ENCODE measurements at regions not wholly inside any gene's neighbourhood (a gene's known extent, or its start where the extent isn't known, plus 50 kb on each side); places are given as distances from the start of the nearest gene placed in this dataset.

- no peak for TF ChIP-seq CTCF (IDR thresholded peaks at IDR 0.05; ENCODE audit: insufficient read depth, low read depth, low read length)
- TF ChIP-seq EZH2 (IDR thresholded peaks at IDR 0.05; ENCODE audit: insufficient read depth, low read length): no peak
These were observed 60.5 kb upstream of the CAV2 start for GRCh38 chr7:116439005-116439404.
